Kidney epithelial cell (primary cell): ENCODE measurements at regions not wholly inside any gene's neighbourhood (a gene's known extent, or its start where the extent isn't known, plus 50 kb on each side); places are given as distances from the start of the nearest gene placed in this dataset.

Experiments used
- DNase-seq: peaks from one replicate; pipeline ENCODE4 v3.0.0-alpha.2; 2010; ENCODE audit warnings: low read depth
- H3K27me3 ChIP-seq: 2 replicates; pipeline ENCODE4 v1.6.0; 2011; ENCODE audit warnings: low read length; ENCODE audit not compliant: control insufficient read depth, insufficient read depth
- H3K36me3 ChIP-seq: 2 replicates; pipeline ENCODE4 v1.5.1; 2011; ENCODE audit warnings: low read length; ENCODE audit not compliant: control insufficient read depth, insufficient read depth
- H3K4me3 ChIP-seq: 2 replicates; pipeline ENCODE4 v1.5.1; 2011; ENCODE audit warnings: low read depth, mild to moderate bottlenecking, control low read depth, low read length
- TF ChIP-seq, protein P1 (sequence below): IDR thresholded peaks from 2 replicates; pipeline ENCODE4 v1.5.1; 2011; ENCODE audit warnings: mild to moderate bottlenecking, moderate library complexity, low read length, control low read depth, inconsistent platforms; ENCODE audit not compliant: insufficient read depth, poor library complexity, severe bottlenecking

DNA sequence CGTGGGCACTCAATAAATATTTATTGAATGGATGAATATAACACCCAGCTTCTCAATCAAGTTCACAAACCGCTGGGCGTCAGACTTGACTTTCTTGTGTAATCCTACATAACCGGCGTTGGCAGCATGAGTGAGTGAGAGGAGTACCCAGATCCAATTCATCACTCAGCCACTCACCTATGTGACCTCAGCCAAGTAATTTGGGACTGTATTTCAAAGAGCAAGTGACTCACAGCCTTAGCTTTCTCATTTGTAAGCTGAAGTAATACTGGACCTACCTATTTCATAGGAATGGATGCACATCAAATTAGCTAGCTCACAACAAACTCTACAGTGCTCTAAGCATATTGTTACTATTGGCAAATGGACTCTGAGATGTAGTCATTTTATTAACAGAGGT, 53.8 kb upstream of the FAM204A start:
- H3K27me3 ChIP-seq = no peaks in the 10 kb centered on the region
- TF ChIP-seq, protein P1, sequence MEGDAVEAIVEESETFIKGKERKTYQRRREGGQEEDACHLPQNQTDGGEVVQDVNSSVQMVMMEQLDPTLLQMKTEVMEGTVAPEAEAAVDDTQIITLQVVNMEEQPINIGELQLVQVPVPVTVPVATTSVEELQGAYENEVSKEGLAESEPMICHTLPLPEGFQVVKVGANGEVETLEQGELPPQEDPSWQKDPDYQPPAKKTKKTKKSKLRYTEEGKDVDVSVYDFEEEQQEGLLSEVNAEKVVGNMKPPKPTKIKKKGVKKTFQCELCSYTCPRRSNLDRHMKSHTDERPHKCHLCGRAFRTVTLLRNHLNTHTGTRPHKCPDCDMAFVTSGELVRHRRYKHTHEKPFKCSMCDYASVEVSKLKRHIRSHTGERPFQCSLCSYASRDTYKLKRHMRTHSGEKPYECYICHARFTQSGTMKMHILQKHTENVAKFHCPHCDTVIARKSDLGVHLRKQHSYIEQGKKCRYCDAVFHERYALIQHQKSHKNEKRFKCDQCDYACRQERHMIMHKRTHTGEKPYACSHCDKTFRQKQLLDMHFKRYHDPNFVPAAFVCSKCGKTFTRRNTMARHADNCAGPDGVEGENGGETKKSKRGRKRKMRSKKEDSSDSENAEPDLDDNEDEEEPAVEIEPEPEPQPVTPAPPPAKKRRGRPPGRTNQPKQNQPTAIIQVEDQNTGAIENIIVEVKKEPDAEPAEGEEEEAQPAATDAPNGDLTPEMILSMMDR = no peak
- H3K36me3 ChIP-seq = no peaks in the 10 kb centered on the region
- no peak overlapping the region for H3K4me3 ChIP-seq
- no peak for DNase-seq

- H3K27me3 ChIP-seq = no peaks in the 10 kb centered on the region
- no peaks in the 10 kb centered on the region for H3K36me3 ChIP-seq
- TF ChIP-seq, protein P1 = no peak
- no peak overlapping the region for H3K4me3 ChIP-seq
- DNase-seq = no peak
These were observed 52.4 kb upstream of the FAM204A start for GRCh38 chr10:118394301-118395200.

DNA sequence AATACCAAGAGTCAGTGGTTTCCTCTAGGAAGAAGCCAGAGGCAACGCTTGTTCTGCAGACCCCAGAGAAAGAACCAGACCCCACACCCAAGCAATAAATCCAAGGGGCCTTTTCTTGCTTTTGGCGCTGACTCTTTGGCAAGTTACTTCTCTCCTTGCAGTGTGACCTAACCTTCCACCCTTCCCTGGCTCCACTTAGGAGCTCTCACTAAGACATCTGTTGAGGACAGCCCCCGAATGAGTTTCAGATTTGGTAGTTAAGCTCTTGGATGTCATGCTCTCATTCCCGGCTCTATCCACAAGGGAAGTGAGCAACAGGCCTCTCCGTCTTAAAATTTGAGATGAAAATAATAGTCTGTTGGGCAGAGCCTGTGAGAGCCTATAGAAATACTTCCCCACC, 50.6 kb upstream of the FAM204A start:
- H3K4me3 ChIP-seq = no peak overlapping the region
- TF ChIP-seq, protein P1 = no peak
- no peak for DNase-seq
- no peaks in the 10 kb centered on the region for H3K27me3 ChIP-seq
- H3K36me3 ChIP-seq = no peaks in the 10 kb centered on the region
